Activated T-cell treated with anti-CD3 and anti-CD28 coated beads, Interleukin-2, amount 50 U/mL, for 1 hour (primary cell): ENCODE measurements at regions not wholly inside any gene's neighbourhood (a gene's known extent, or its start where the extent isn't known, plus 50 kb on each side); places are given as distances from the start of the nearest gene placed in this dataset.
"Not testable (repeated sequence)": the region's sequence is repeated elsewhere in the genome, so short reads cannot be mapped to it uniquely, and the experiment has no call there.

Source experiments
- DNase-seq: peaks from one replicate; pipeline ENCODE4 v3.0.0-alpha.2; 2020

GRCh38 chr15:21018176-21018575 is 152.1 kb upstream of the POTEB2 start:
- not testable (repeated sequence) for DNase-seq

- DNase-seq, result not testable (repeated sequence)
Measured at GRCh38 chr15:21017326-21017725, 151.2 kb upstream of the POTEB2 start.

- DNase-seq, result not testable (repeated sequence)
Measured at GRCh38 chr15:21016589-21016988, 150.5 kb upstream of the POTEB2 start.

GRCh38 chr15:21015171-21015570 is 149.1 kb upstream of the POTEB2 start:
- DNase-seq, result not testable (repeated sequence)

- not testable (repeated sequence) for DNase-seq
Measured at GRCh38 chr15:21013308-21013707, 147.2 kb upstream of the POTEB2 start.

- not testable (repeated sequence) for DNase-seq
Measured at GRCh38 chr15:21009651-21010050, 143.5 kb upstream of the POTEB2 start.

- DNase-seq, result not testable (repeated sequence)
Measured at GRCh38 chr15:21003459-21003858, 137.3 kb upstream of the POTEB2 start.

GRCh38 chr15:21001950-21002349 is 135.8 kb upstream of the POTEB2 start:
- DNase-seq, result not testable (repeated sequence)

GRCh38 chr15:20991691-20992090 is 125.6 kb upstream of the POTEB2 start:
- DNase-seq, result not testable (repeated sequence)

GRCh38 chr15:20991253-20991652 is 125.1 kb upstream of the POTEB2 start:
- DNase-seq, result not testable (repeated sequence)

GRCh38 chr15:20986775-20987174 is 120.7 kb upstream of the POTEB2 start:
- DNase-seq, result not testable (repeated sequence)

GRCh38 chr15:20978057-20978456 is 111.9 kb upstream of the POTEB2 start:
- not testable (repeated sequence) for DNase-seq

GRCh38 chr15:20972762-20973161 is 106.6 kb upstream of the POTEB2 start:
- not testable (repeated sequence) for DNase-seq

GRCh38 chr15:20959299-20959698 is 93.2 kb upstream of the POTEB2 start:
- DNase-seq, result not testable (repeated sequence)

- not testable (repeated sequence) for DNase-seq
Measured at GRCh38 chr15:20929322-20929721, 63.2 kb upstream of the POTEB2 start.
